MM.1S (cell line): ENCODE measurements at regions not wholly inside any gene's neighbourhood (a gene's known extent, or its start where the extent isn't known, plus 50 kb on each side); places are given as distances from the start of the nearest gene placed in this dataset.

Source experiments
- DNase-seq: peaks from one replicate; pipeline ENCODE4 v3.0.0-alpha.2; 2015
- H2AFZ ChIP-seq: fragments of 300-600 bp; sonication (generic); 2 replicates; pipeline ENCODE4 v1.6.0; 2016; ENCODE audit warnings: antibody characterized with exemption, low read length
- H3F3A ChIP-seq: fragments of 300-600 bp; sonication (generic); 2 replicates; pipeline ENCODE4 v1.6.1; 2016; ENCODE audit warnings: mild to moderate bottlenecking, antibody characterized with exemption, low read length, moderate library complexity, mixed read lengths; ENCODE audit not compliant: insufficient read depth
- H3K27ac ChIP-seq: fragments of 300-600 bp; sonication (generic); 2 replicates; pipeline ENCODE4 v1.5.1; 2016; ENCODE audit warnings: mild to moderate bottlenecking, low read length
- H3K27me3 ChIP-seq: fragments of 300-600 bp; sonication (generic); replicated peaks from 2 replicates; pipeline ENCODE4 v1.6.0; 2016; ENCODE audit warnings: low read length; ENCODE audit not compliant: insufficient read depth
- H3K36me3 ChIP-seq: fragments of 300-600 bp; sonication (generic); replicated peaks from 2 replicates; pipeline ENCODE4 v1.6.1; 2016; ENCODE audit warnings: mild to moderate bottlenecking, low read length, mixed read lengths; ENCODE audit not compliant: insufficient read depth
- H3K4me1 ChIP-seq: fragments of 300-600 bp; sonication (generic); 2 replicates; pipeline ENCODE4 v1.6.1; 2016; ENCODE audit warnings: low read length, mixed read lengths
- H3K4me2 ChIP-seq: fragments of 300-600 bp; sonication (generic); 2 replicates; pipeline ENCODE4 v1.6.0; 2016; ENCODE audit warnings: low read depth, low read length
- H3K4me3 ChIP-seq: fragments of 300-600 bp; sonication (generic); 2 replicates; pipeline ENCODE4 v1.5.1; 2016; ENCODE audit warnings: low read length, mixed read lengths
- H3K79me2 ChIP-seq: fragments of 300-600 bp; sonication (generic); 2 replicates; pipeline ENCODE4 v1.6.1; 2016; ENCODE audit warnings: mixed run types, low read length, mixed read lengths
- H3K9ac ChIP-seq: fragments of 300-600 bp; sonication (generic); 2 replicates; pipeline ENCODE4 v1.6.1; 2016; ENCODE audit warnings: low read length, mixed read lengths
- H3K9me2 ChIP-seq: fragments of 300-600 bp; sonication (generic); replicated peaks from 2 replicates; pipeline ENCODE4 v1.6.1; 2016; ENCODE audit warnings: mild to moderate bottlenecking, low read length, mixed read lengths; ENCODE audit not compliant: insufficient read depth
- H3K9me3 ChIP-seq: fragments of 300-600 bp; sonication (generic); replicated peaks from 2 replicates; pipeline ENCODE4 v1.6.1; 2016; ENCODE audit warnings: mild to moderate bottlenecking, low read length, mixed read lengths; ENCODE audit not compliant: insufficient read depth
- H4K20me1 ChIP-seq: fragments of 300-600 bp; sonication (generic); 2 replicates; pipeline ENCODE4 v1.6.1; 2016; ENCODE audit warnings: mild to moderate bottlenecking, low read length, moderate library complexity, mixed read lengths; ENCODE audit not compliant: insufficient read depth
- CTCF ChIP-seq: fragments of 300-600 bp; sonication (generic); IDR thresholded peaks from 2 replicates; pipeline ENCODE4 v1.5.1; 2016; ENCODE audit warnings: antibody characterized with exemption, low read length, mixed read lengths
- EZH2 ChIP-seq: fragments of 300-600 bp; sonication (generic); optimal IDR thresholded peaks from 2 replicates; pipeline ENCODE3; 2017; ENCODE audit warnings: low read depth, mild to moderate bottlenecking, antibody characterized with exemption, low read length, mixed read lengths
- EZH2phosphoT487 ChIP-seq: fragments of 300-600 bp; sonication (generic); IDR thresholded peaks from 2 replicates; pipeline ENCODE4 v1.6.1; 2018; ENCODE audit warnings: antibody characterized with exemption, low read length

GRCh38 chr12:116644806-116645205, 85.6 kb downstream of the MAP1LC3B2 start:
- TF ChIP-seq EZH2phosphoT487 (no peak), EZH2 (no peak), CTCF (no peak)
- no peaks in the 10 kb centered on the region for H3K27me3 ChIP-seq
- no peak overlapping the region for H3K4me3 ChIP-seq
- no peak overlapping the region for H3K9ac ChIP-seq
- no peak overlapping the region for H2AFZ ChIP-seq
- no peaks in the 10 kb centered on the region for H3K9me2 ChIP-seq
- H3K27ac ChIP-seq, result no peak overlapping the region
- H3K79me2 ChIP-seq, result no peaks in the 10 kb centered on the region
- 0 out of 2 replicates have a peak, but pooled peaks cover under 1% of the 10 kb centered on the region for H3K4me1 ChIP-seq
- no peaks in the 10 kb centered on the region for H3K9me3 ChIP-seq
- H3K4me2 ChIP-seq, result no peak overlapping the region
- no peaks in the 10 kb centered on the region for H3K36me3 ChIP-seq
- no peak for DNase-seq
- no peaks in the 10 kb centered on the region for H4K20me1 ChIP-seq
- no peaks in the 10 kb centered on the region for H3F3A ChIP-seq

GRCh38 chr12:116642683-116643082, 83.5 kb downstream of the MAP1LC3B2 start:
- H3K9me2 ChIP-seq, result no peaks in the 10 kb centered on the region
- H3K4me2 ChIP-seq, result no peak overlapping the region
- no peaks in the 10 kb centered on the region for H3K4me1 ChIP-seq
- H2AFZ ChIP-seq, result no peak overlapping the region
- no peaks in the 10 kb centered on the region for H3K79me2 ChIP-seq
- H3K9me3 ChIP-seq, result no peaks in the 10 kb centered on the region
- no peaks in the 10 kb centered on the region for H3F3A ChIP-seq
- no peaks in the 10 kb centered on the region for H3K36me3 ChIP-seq
- H3K9ac ChIP-seq, result no peak overlapping the region
- H4K20me1 ChIP-seq, result no peaks in the 10 kb centered on the region
- DNase-seq, result no peak
- no peak overlapping the region for H3K4me3 ChIP-seq
- H3K27me3 ChIP-seq, result no peaks in the 10 kb centered on the region
- no peak for TF ChIP-seq EZH2
- TF ChIP-seq EZH2phosphoT487, result no peak
- no peak for TF ChIP-seq CTCF
- H3K27ac ChIP-seq, result no peak overlapping the region

- TF ChIP-seq EZH2, result no peak
- TF ChIP-seq EZH2phosphoT487, result no peak
- no peak for TF ChIP-seq CTCF
- Histone ChIP-seq H3F3A (no peaks in the 10 kb centered on the region), H3K9me3 (no peaks in the 10 kb centered on the region), H3K9me2 (no peaks in the 10 kb centered on the region), H3K27me3 (no peaks in the 10 kb centered on the region), H3K4me1 (no peaks in the 10 kb centered on the region), H3K4me2 (no peak overlapping the region), H3K9ac (no peak overlapping the region), H3K27ac (no peak overlapping the region), H4K20me1 (no peaks in the 10 kb centered on the region), H3K36me3 (no peaks in the 10 kb centered on the region), H3K79me2 (no peaks in the 10 kb centered on the region), H3K4me3 (no peak overlapping the region), H2AFZ (no peak overlapping the region)
- no peak for DNase-seq
Measured at GRCh38 chr12:116642106-116642505, 82.9 kb downstream of the MAP1LC3B2 start.
